ENCODE measurements at regions not wholly inside any gene's neighbourhood (a gene's known extent, or its start where the extent isn't known, plus 50 kb on each side); places are given as distances from the start of the nearest gene placed in this dataset.

- Histone ChIP-seq H3K4me1 (ENCODE audit: control insufficient read depth, extremely low read depth, insufficient read depth, low read length) (peaks cover 7% of the 10 kb centered on the region), H3K36me3 (ENCODE audit: control insufficient read depth in 2 of 2, extremely low read depth in 1 of 2, insufficient read depth in 2 of 2, low read length in 2 of 2) (no peaks in the 10 kb centered on the region), H3K27ac (ENCODE audit: control insufficient read depth, insufficient read depth, low read length) (no peak overlapping the region), H3K9me3 (ENCODE audit: control insufficient read depth, low read depth, low read length) (no peaks in the 10 kb centered on the region), H2AFZ (ENCODE audit: control insufficient read depth, low read length) (no peak overlapping the region), H3K4me2 (ENCODE audit: control insufficient read depth, extremely low read depth, insufficient read depth, low read depth, low read length) (no peak overlapping the region), H3K9ac (ENCODE audit: control insufficient read depth, extremely low read depth, insufficient read depth, low read length) (no peak overlapping the region), H3K79me2 (ENCODE audit: control insufficient read depth, insufficient read depth, low read length) (no peaks in the 10 kb centered on the region), H3K4me3 (ENCODE audit: control insufficient read depth in 2 of 3, extremely low read depth in 1 of 3, insufficient read depth in 2 of 3, low read depth in 1 of 3, low read length in 3 of 3) (no peak overlapping the region), H3K27me3 (ENCODE audit: control insufficient read depth, extremely low read depth, insufficient read depth, low read length) (no peaks in the 10 kb centered on the region), H4K20me1 (ENCODE audit: control insufficient read depth, extremely low read depth, insufficient read depth, low read length) (no peaks in the 10 kb centered on the region), H3K9me1 (ENCODE audit: control insufficient read depth, extremely low read depth, insufficient read depth, low read length) (no peaks in the 10 kb centered on the region)
- TF ChIP-seq CTCF (optimal IDR thresholded peaks at IDR 0.05 in 1 of 3, IDR thresholded peaks at IDR 0.05 in 1 of 3, conservative IDR thresholded peaks at IDR 0.05 in 1 of 3; ENCODE audit: extremely low read depth in 1 of 3, insufficient read depth in 2 of 3, low read length in 3 of 3) (no peak), EZH2 (IDR thresholded peaks at IDR 0.05; ENCODE audit: low read length) (no peak)
- FAIRE-seq (no peak), DNase-seq (ENCODE audit: low read depth, low spot score) (no peak)
- dilution Hi-C loops (cut with MboI; ENCODE audit: extremely low pct_ligation_motif_present, low sequenced_read_pairs), result no loop called here
Measured at GRCh38 chr1:59034925-59035324, 251.1 kb upstream of the JUN start.

GRCh38 chr1:59039551-59039950 is 255.7 kb upstream of the JUN start:
- Histone ChIP-seq H3K9me3 (ENCODE audit: control insufficient read depth, low read depth, low read length) (no peaks in the 10 kb centered on the region), H3K27ac (ENCODE audit: control insufficient read depth, insufficient read depth, low read length) (no peak overlapping the region), H2AFZ (ENCODE audit: control insufficient read depth, low read length) (no peak overlapping the region), H3K9ac (ENCODE audit: control insufficient read depth, extremely low read depth, insufficient read depth, low read length) (no peak overlapping the region), H3K9me1 (ENCODE audit: control insufficient read depth, extremely low read depth, insufficient read depth, low read length) (no peaks in the 10 kb centered on the region), H3K36me3 (ENCODE audit: control insufficient read depth in 2 of 2, extremely low read depth in 1 of 2, insufficient read depth in 2 of 2, low read length in 2 of 2) (no peaks in the 10 kb centered on the region), H3K4me1 (ENCODE audit: control insufficient read depth, extremely low read depth, insufficient read depth, low read length) (peaks cover 12% of the 10 kb centered on the region), H3K27me3 (ENCODE audit: control insufficient read depth, extremely low read depth, insufficient read depth, low read length) (no peaks in the 10 kb centered on the region), H3K4me3 (ENCODE audit: control insufficient read depth in 2 of 3, extremely low read depth in 1 of 3, insufficient read depth in 2 of 3, low read depth in 1 of 3, low read length in 3 of 3) (no peak overlapping the region), H4K20me1 (ENCODE audit: control insufficient read depth, extremely low read depth, insufficient read depth, low read length) (no peaks in the 10 kb centered on the region), H3K4me2 (ENCODE audit: control insufficient read depth, extremely low read depth, insufficient read depth, low read depth, low read length) (no peak overlapping the region), H3K79me2 (ENCODE audit: control insufficient read depth, insufficient read depth, low read length) (no peaks in the 10 kb centered on the region)
- DNase-seq (ENCODE audit: low read depth, low spot score), result no peak
- FAIRE-seq, result peak; percentile 52
- no peak for TF ChIP-seq CTCF (optimal IDR thresholded peaks at IDR 0.05 in 1 of 3, IDR thresholded peaks at IDR 0.05 in 1 of 3, conservative IDR thresholded peaks at IDR 0.05 in 1 of 3; ENCODE audit: extremely low read depth in 1 of 3, insufficient read depth in 2 of 3, low read length in 3 of 3)
- TF ChIP-seq EZH2 (IDR thresholded peaks at IDR 0.05; ENCODE audit: low read length), result no peak
- dilution Hi-C loops (cut with MboI; ENCODE audit: extremely low pct_ligation_motif_present, low sequenced_read_pairs), result no loop called here
